Left colon (tissue), 2 donors: ENCODE measurements at regions not wholly inside any gene's neighbourhood (a gene's known extent, or its start where the extent isn't known, plus 50 kb on each side); places are given as distances from the start of the nearest gene placed in this dataset.
A peak's percentile ranks its signal among the peaks of the same experiment; 100 is the strongest.

Experiments
- ATAC-seq: fragments of 200-7000 bp; cut with Tn5 transposase; one replicate; pipeline ENCODE4 v1.9.1; 2020; ENCODE audit warnings: mild to moderate bottlenecking, moderate library complexity
- DNase-seq, 2 donors: peaks; one replicate each; pipeline ENCODE4 v3.0.0-alpha.2; 2020
- intact Hi-C, 2 donors: fragments of 100-400 bp; cut with DNase I in 1 of 2; cut with micrococcal nuclease in 1 of 2; formaldehyde crosslinking; loops; one replicate each; pipeline versions ENCODE4 v1.11.2 to v1.14.0; 2022; cut with DNase I, micrococcal nuclease
- donor health status: DM: no; HTN: no; CAD: no.
- donor health status: DM: yes; HTN: yes; CAD: no.

DNA sequence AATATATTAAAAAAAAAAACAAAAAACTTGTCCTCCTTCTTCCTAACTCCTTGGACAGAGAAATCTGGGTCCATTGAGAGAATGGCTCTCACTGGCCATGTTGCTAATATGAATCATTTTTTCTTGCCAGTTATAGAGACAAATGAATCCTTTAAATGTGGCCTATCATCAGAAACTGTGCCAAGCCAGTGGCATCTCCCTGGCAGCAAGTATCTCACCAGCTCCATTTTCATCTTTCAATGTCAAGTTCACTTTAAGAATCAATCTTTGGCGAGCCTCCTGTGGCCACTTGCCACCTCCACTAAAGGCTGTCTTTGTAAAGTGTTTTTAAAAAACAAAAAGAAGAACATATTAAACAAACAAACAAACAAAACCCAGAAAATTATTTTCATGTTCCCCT lies 202.5 kb downstream of the TUSC7 start:
- DNase-seq, result no peak
- intact Hi-C loops, result no loop called here
- ATAC-seq, result no peak

- intact Hi-C loops, result no loop called here
- no peak for ATAC-seq
- no peak for DNase-seq
Measured at GRCh38 chr3:116914004-116914403, 204.4 kb downstream of the TUSC7 start.

DNA sequence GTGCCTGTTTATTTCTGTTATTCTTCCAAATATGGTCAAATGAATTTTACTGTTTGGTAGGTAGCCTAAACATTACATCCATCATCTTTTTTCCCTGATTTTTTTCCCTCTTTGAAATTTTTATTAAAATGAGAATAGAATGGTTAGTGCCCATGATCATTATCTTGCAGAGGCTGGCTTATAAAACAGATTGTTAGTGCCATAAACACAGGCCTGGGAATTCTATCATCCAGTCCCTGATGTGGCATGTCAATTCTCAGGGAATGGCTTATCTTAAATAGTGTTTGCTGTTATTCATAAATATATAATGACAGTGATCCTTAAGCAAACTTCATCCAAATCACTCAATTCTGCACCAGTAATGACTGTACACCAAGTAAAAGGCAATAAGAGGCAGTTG lies 207.3 kb downstream of the TUSC7 start:
- no peak for ATAC-seq

GRCh38 chr3:116920826-116921610 lies 211.4 kb downstream of the TUSC7 start:
- ATAC-seq (no peak), DNase-seq (no peak)
- intact Hi-C loops, result no loop called here

More for the DNA sequence above, 207.3 kb downstream of the TUSC7 start:
- intact Hi-C loops, result no loop called here
- no peak for DNase-seq

DNA sequence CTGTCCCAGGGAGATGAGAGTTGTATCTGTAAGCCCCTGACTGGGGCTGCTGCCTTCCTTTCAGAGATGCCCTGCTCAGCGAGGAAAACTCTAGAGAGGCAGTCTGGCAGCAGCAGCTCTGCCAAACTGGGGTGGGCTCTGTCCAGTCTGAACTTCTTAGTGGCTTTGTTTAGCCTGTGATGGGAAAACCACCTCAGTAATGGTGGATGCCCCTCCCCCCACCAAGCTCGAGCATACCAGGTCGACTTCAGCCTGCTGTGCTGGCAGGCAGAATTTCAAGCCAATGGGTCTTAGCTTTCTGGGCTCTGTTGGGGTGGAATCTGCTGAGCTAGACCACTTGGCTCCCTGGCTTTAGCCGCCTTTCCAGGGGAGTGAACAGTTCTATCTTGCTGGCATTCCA lies 218.3 kb downstream of the TUSC7 start:
- DNase-seq (no peak), ATAC-seq (no peak)
- intact Hi-C loops, result no loop called here

DNA sequence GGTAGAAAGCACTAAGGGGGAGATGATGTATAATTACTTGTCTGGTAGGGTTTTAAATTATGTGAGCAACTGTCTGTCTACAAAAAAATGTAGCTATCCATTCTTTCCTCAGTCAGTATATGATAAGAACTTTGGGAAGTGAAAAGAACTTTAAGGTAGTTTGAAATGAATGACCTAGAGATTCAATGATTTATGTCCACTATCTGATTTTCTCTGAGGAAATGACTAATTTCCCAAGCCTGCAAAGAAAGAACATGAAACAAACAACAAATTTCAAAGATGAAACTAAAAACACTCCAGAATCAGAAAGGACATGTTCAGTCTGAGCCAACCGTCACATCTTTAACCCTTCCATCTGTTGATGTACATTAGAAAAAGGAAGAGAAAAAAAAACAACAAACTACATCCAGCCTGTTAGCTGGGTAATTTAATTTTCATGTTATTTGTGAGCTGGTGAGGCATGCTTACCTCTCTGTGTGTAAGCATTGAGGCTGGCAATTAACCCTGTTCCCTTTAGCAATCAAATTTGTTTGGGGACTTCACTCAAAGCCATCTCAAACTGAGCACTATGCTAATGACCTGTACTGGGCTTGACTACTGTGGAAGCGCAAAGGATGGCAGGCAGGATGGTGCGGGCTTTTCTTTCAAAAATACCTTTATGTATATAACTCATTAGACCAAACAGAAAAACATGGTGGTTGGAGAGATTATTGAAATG lies 220.1 kb downstream of the TUSC7 start:
- intact Hi-C loops, result no loop called here
- no peak for ATAC-seq

DNA sequence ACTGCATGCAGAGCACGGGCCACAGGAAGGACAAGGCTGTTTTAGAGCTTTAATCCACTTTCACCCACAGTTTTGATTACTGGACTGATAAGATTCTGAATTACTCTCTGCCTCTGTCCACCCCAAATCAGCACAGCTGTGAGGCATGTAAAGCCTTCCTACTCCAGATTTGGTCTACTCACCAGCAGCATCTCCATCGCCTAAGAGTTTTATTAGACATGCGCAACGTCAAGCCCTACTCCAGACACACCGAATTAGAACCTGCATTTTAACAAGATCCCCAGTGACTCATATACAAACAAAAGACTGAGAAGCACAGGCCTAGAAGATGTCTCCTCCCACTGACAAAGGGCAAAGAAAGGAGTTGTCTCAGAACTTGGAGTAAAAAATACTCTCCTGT lies 221.2 kb downstream of the TUSC7 start:
- DNase-seq (no peak), ATAC-seq (peak; percentile 79)
- intact Hi-C loops, result no loop called here

More for the DNA sequence above, 220.1 kb downstream of the TUSC7 start:
- no peak for DNase-seq

DNA sequence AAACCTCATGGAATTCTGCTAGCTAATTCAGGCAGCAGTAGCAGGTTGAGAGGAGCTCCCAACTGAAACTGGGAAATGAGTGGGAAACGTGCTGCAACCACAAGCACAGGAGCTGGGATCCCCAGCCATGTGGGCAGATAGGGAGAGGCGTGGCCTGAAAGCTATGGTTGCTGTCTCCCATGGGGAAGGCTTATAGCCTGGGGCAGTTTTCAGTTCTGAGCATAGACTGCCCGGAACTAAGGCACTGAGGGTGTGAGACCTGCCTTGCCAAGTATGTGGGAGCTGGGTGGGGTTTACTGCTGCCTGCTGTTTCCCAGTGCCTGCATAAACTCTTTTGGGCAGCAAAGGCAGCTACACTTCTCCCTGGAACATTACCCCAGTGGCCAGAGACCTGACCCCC lies 229.5 kb downstream of the TUSC7 start:
- intact Hi-C loops, result no loop called here
- ATAC-seq (peak; percentile 80), DNase-seq (peak; percentile 37 to 59)

DNA sequence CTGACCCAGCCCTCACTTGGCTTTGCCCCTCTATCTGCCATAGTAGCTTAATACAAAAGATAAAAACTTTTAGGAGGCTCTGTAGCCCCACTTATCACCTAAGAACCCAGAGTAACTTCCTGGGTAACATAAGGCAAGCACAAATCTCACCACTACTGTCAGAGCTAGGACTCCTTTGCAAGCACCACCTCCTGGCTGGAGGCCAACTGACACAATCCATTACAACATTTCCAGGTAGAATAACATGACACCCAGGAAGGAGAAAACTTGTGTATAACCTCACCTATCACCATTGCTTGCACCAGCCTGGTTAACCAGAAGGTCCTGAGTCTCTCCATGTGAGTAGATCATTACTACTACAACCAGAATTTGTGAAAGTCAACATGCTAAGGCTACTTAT lies 230.0 kb downstream of the TUSC7 start:
- peak; percentile 84 for ATAC-seq
- DNase-seq, result peak; percentile 87 to 88

GRCh38 chr3:116940719-116941118 lies 231.1 kb downstream of the TUSC7 start:
- intact Hi-C loops, result no loop called here
- DNase-seq (no peak), ATAC-seq (peak; percentile 83)

More for the DNA sequence above, 230.0 kb downstream of the TUSC7 start:
- intact Hi-C loops, result no loop called here

DNA sequence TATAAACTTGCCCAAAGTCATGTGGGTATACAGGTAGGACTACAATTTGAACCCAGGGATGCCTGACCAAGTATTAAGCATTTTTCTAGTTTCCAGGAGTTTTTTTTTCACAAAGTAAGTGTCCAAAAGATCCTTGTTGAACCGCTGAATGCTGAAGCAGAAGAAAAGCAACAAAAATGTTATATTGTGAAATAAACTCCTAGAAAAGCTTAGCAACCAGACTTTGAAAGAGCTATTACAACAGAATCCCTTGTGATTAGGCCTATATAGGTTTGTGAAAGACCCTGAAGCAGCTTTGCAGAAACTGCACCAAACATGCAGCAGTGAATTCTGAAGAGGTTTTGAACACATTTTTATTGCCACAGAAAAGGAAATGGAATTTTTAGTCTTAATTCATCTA lies 236.8 kb downstream of the TUSC7 start:
- intact Hi-C loops, result no loop called here
- ATAC-seq (no peak), DNase-seq (no peak)

DNA sequence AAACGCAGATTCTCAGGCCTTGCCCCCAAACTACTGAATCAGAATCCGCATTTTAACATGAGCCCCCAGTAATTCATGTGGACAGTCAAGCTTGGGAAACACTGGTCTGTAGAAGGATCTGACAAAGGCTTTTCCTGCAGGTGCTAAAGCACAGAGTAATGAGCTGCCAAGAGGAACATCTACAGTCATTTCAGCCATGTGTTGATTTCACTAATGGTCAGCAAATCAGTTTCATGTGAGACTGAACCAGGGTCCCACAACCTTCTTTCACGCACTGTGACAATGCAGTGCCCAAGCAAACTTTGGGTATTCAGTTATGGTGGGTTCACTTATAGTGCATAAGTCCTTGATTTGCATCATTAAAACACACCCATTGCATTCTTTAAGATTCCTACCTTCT lies 237.6 kb downstream of the TUSC7 start:
- ATAC-seq, result no peak
- intact Hi-C loops, result no loop called here
- no peak for DNase-seq

- intact Hi-C loops, result no loop called here
- DNase-seq (no peak), ATAC-seq (no peak)
Measured at GRCh38 chr3:116947809-116948208, 238.2 kb downstream of the TUSC7 start.

DNA sequence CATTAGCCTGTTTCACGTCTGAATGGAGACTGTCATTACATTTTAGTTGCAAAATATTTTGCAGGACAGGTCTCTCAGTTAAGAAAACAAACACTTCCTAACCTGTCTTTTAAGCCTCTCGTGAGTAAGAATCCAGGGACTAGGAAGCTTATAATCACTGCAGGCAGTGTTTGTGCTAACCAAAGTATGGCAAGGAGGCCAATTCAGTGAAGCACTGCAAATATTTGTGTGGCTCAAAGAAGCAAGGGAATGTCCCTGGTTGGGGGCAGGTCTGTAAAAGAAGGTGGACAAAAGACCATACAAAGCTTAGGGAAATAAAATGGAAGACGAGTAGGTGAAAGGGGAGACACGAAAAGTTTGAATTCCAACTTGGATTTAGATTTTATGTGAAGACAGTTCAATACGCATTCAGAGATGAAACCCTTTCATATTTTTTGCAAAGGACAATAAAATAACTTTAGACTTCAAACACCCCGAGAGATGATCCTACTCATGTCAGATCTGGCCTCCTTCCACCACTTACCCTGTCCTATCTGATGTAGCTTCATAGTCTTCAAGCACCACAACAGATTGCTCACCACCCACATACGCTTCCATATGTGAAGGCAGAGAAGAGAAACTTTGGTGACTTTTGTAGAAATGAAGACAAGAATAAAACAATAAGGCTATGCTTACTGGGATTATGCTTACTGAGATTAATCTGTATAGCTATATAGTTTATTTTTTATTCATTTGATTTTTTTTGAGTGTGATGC lies 240.9 kb downstream of the TUSC7 start:
- no peak for DNase-seq
- intact Hi-C loops, result no loop called here
- ATAC-seq, result no peak

DNA sequence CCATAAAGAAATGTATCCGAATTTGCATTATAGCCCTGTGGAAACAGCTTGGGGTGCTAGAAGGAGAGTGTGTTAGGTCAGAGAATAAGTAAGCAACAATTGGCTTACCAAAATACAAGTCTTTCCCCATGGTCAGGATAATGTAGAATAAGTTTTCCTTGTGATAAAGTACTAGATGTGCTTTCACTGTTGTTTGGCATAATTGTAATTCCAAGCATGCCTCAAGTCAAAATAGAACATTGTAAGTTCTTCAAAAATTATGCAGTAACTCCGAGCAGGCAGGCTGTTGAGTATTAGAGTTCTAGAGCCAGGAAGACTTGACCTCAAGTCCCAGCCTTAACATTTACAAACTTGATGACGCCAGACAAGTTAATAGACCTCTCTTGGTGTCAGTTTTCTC lies 242.0 kb downstream of the TUSC7 start:
- no peak for ATAC-seq
- DNase-seq, result no peak
- intact Hi-C loops, result no loop called here

DNA sequence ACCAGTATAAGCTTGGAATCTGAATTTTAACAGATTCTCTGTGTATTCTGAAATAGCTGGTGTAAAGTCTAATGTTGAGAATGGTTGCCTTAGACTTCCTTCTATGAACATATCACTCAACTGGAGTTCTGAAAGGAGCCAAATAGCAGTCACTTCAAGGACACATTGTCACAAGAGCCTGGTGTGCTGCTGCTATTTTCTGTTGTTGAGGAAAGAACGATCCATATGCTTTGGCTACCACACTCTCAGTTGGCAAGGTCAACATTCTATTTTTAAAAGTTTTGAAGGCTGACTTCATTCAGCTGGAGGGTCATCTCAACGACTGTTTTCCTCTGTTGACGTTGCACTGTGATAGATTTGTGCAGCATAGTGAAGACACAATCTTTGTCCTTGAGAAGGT lies 248.7 kb downstream of the TUSC7 start:
- ATAC-seq (no peak), DNase-seq (no peak)
- intact Hi-C loops, result no loop called here

- DNase-seq (no peak), ATAC-seq (no peak)
- intact Hi-C loops, result no loop called here
Measured at GRCh38 chr3:116961106-116961505, 251.5 kb downstream of the TUSC7 start.

DNA sequence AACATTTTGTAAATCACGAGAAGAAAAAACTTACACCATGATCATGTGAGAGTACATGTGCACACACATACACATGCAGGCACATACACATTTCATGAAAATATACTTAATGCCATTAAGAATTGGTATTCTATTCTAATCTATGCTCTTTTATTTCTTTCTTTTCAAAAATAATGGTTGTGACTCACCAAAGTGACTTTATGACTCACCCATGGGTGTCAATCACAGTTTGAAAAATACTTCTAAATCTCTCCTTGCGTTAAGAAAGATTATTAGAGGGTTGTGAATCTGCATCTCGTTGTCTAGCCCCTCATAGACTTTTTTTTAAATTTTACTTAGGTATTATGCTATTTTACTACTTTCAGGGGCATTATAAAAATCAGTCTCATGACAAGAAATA lies 254.2 kb downstream of the TUSC7 start:
- DNase-seq (no peak), ATAC-seq (no peak)
- intact Hi-C loops, result no loop called here

DNA sequence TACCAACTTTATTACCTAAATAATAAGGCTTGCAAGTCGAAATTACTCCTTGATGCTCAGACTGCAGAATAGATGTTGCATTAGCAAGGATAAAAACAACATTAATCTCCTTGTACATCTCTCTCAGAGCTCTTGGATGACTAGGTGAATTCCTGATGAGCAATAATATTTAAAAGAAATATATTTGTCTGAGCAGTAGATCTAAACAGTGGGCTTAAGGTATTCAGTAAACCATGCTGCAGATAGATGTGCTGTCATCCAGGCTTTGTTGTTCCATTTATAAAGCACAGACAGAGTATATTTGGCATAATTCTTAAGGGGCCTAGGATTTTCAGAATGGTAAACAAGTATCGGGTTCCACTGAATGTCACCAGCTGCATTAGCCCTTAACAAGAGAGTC lies 257.1 kb downstream of the TUSC7 start:
- no peak for ATAC-seq

DNA sequence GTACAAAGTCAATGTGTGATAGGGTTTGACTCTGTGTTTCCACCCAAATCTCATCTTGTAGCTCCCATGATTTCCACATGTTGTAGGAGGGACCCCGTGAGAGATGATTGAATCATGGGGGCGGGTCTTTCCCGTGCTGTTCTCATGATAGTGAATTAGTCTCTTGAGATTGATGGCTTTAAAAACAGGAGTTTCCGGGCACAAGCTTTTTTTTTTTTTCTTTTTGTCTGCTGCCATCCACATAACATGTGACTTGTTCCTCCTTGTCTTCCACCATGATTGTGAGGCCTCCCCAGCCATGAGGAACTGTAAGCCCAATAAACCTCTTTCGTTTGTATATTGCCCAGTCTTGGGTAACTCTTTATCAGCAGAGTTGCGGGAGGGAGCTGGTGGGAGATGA lies 259.6 kb downstream of the TUSC7 start:
- no peak for ATAC-seq
- intact Hi-C loops, result no loop called here
- no peak for DNase-seq

More for the DNA sequence above, 257.1 kb downstream of the TUSC7 start:
- intact Hi-C loops, result no loop called here
- DNase-seq, result no peak
